ENCODE measurements at regions not wholly inside any gene's neighbourhood (a gene's known extent, or its start where the extent isn't known, plus 50 kb on each side); places are given as distances from the start of the nearest gene placed in this dataset.
A peak's percentile ranks its signal among the peaks of the same experiment; 100 is the strongest.

DNA sequence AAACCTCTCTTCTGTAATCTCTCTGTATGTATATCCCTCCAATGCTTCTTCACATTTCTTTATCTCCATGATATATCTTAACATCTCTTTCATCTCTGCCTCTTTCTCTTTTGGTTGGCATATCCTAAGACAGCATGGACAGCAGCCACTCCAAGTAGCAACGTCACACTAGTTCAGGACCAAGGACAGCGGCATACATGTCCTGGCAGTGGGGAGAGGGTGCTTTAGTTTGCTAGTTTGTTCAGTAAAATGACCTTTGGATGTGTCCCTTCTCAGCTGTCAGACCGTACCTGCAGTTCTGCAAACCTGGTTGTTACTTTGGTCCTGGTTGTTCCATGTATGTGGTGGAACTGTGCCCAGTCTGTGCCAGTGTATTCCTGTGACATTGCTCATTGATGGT lies 225.6 kb upstream of the ROPN1 start (continued):
- TF ChIP-seq LCORL (IDR thresholded peaks at IDR 0.05) (no peak), LCORL (CRISPR knock-in tag; IDR thresholded peaks at IDR 0.05) (no peak), ZNF513 (CRISPR knock-in tag; conservative IDR thresholded peaks at IDR 0.05) (no peak), RFXAP (CRISPR knock-in tag; IDR thresholded peaks at IDR 0.05; ENCODE audit: borderline replicate concordance) (peak; percentile 84), GABPA (IDR thresholded peaks at IDR 0.05; ENCODE audit: low read depth, low read length) (no peak), GABPA (CRISPR knock-in tag; IDR thresholded peaks at IDR 0.05; ENCODE audit: low read depth) (0 out of 2 replicates have a peak, but pooled peaks have one; percentile 24), KLF12 (CRISPR knock-in tag; IDR thresholded peaks at IDR 0.05; ENCODE audit: borderline replicate concordance) (peak; percentile 81; the same call in 1 of the 2 replicates), DNMT1 (CRISPR knock-in tag; IDR thresholded peaks at IDR 0.05) (no peak), ZKSCAN1 (IDR thresholded peaks at IDR 0.05; ENCODE audit: low read length) (no peak), IKZF4 (CRISPR knock-in tag; IDR thresholded peaks at IDR 0.05; ENCODE audit: borderline replicate concordance, low read depth, not compliant biosample characterization) (peak; percentile 44)
- TF ChIP-seq, protein P1, sequence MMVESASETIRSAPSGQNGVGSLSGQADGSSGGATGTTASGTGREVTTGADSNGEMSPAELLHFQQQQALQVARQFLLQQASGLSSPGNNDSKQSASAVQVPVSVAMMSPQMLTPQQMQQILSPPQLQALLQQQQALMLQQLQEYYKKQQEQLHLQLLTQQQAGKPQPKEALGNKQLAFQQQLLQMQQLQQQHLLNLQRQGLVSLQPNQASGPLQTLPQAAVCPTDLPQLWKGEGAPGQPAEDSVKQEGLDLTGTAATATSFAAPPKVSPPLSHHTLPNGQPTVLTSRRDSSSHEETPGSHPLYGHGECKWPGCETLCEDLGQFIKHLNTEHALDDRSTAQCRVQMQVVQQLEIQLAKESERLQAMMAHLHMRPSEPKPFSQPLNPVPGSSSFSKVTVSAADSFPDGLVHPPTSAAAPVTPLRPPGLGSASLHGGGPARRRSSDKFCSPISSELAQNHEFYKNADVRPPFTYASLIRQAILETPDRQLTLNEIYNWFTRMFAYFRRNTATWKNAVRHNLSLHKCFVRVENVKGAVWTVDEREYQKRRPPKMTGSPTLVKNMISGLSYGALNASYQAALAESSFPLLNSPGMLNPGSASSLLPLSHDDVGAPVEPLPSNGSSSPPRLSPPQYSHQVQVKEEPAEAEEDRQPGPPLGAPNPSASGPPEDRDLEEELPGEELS (CRISPR knock-in tag; IDR thresholded peaks at IDR 0.05) = peak; percentile 45
- TF ChIP-seq, protein P2, sequence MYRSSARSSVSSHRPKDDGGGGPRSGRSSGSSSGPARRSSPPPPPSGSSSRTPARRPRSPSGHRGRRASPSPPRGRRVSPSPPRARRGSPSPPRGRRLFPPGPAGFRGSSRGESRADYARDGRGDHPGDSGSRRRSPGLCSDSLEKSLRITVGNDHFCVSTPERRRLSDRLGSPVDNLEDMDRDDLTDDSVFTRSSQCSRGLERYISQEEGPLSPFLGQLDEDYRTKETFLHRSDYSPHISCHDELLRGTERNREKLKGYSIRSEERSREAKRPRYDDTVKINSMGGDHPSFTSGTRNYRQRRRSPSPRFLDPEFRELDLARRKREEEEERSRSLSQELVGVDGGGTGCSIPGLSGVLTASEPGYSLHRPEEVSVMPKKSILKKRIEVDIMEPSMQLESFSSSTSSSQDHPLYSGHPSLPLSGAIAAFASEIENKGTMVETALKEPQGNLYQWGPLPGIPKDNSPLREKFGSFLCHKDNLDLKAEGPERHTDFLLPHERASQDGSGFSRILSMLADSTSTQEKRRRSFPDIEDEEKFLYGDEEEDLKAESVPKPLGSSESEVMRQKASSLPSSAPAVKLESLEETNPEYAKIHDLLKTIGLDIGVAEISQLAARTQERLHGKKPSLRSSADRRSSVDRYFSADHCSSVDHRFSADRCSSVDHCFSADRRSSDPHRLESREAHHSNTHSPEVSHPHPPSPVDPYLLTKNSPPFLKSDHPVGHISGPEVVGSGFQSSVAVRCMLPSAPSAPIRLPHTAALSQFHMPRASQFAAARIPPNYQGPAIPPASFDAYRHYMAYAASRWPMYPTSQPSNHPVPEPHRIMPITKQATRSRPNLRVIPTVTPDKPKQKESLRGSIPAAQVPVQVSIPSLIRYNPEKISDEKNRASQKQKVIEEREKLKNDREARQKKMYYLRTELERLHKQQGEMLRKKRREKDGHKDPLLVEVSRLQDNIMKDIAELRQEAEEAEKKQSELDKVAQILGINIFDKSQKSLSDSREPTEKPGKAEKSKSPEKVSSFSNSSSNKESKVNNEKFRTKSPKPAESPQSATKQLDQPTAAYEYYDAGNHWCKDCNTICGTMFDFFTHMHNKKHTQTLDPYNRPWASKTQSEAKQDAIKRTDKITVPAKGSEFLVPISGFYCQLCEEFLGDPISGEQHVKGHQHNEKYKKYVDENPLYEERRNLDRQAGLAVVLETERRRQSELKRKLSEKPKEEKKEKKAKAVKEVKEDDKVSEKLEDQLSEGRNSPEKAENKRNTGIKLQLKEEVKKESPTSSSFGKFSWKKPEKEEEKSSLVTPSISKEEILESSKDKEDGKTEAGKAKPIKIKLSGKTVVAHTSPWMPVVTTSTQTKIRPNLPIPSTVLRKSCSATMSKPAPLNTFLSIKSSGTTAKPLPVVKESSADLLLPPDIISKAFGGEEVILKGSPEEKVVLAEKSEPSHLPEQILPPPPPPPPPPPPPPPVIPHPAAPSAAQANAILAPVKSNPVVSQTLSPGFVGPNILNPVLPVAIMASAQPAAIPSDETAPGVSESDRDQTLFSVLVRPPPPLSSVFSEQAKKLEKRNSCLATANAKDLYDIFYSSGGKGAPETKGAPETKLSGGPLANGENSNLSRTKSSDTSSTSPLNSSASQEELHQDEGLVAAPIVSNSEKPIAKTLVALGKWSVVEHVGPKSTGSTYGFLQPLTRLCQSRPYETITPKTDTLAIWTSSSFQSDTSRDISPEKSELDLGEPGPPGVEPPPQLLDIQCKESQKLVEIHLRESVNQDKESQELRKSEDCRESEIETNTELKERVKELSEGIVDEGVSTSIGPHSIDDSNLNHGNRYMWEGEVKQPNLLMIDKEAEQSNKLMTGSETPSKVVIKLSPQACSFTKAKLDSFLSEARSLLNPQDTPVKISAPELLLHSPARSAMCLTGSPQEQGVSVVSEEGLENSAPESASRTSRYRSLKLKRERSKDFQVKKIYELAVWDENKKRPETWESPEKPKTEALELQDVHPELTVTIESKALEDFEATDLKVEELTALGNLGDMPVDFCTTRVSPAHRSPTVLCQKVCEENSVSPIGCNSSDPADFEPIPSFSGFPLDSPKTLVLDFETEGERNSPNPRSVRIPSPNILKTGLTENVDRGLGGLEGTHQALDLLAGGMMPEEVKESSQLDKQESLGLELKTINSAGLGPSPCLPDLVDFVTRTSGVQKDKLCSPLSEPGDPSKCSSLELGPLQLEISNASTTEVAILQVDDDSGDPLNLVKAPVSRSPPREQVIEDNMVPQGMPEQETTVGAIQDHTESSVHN (CRISPR knock-in tag; IDR thresholded peaks at IDR 0.05) = no peak
- TF ChIP-seq, protein P3, sequence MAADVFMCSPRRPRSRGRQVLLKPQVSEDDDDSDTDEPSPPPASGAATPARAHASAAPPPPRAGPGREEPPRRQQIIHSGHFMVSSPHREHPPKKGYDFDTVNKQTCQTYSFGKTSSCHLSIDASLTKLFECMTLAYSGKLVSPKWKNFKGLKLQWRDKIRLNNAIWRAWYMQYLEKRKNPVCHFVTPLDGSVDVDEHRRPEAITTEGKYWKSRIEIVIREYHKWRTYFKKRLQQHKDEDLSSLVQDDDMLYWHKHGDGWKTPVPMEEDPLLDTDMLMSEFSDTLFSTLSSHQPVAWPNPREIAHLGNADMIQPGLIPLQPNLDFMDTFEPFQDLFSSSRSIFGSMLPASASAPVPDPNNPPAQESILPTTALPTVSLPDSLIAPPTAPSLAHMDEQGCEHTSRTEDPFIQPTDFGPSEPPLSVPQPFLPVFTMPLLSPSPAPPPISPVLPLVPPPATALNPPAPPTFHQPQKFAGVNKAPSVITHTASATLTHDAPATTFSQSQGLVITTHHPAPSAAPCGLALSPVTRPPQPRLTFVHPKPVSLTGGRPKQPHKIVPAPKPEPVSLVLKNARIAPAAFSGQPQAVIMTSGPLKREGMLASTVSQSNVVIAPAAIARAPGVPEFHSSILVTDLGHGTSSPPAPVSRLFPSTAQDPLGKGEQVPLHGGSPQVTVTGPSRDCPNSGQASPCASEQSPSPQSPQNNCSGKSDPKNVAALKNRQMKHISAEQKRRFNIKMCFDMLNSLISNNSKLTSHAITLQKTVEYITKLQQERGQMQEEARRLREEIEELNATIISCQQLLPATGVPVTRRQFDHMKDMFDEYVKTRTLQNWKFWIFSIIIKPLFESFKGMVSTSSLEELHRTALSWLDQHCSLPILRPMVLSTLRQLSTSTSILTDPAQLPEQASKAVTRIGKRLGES (CRISPR knock-in tag; IDR thresholded peaks at IDR 0.05; ENCODE audit: borderline replicate concordance) = peak; percentile 84; the same call in 1 of the 2 replicates
- TF ChIP-seq, protein P4, sequence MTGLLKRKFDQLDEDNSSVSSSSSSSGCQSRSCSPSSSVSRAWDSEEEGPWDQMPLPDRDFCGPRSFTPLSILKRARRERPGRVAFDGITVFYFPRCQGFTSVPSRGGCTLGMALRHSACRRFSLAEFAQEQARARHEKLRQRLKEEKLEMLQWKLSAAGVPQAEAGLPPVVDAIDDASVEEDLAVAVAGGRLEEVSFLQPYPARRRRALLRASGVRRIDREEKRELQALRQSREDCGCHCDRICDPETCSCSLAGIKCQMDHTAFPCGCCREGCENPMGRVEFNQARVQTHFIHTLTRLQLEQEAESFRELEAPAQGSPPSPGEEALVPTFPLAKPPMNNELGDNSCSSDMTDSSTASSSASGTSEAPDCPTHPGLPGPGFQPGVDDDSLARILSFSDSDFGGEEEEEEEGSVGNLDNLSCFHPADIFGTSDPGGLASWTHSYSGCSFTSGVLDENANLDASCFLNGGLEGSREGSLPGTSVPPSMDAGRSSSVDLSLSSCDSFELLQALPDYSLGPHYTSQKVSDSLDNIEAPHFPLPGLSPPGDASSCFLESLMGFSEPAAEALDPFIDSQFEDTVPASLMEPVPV (CRISPR knock-in tag; IDR thresholded peaks at IDR 0.05) = no peak

All from HepG2 (cell line).